ENCODE measurements at regions not wholly inside any gene's neighbourhood (a gene's known extent, or its start where the extent isn't known, plus 50 kb on each side); places are given as distances from the start of the nearest gene placed in this dataset.
A peak's percentile ranks its signal among the peaks of the same experiment; 100 is the strongest.

DNA sequence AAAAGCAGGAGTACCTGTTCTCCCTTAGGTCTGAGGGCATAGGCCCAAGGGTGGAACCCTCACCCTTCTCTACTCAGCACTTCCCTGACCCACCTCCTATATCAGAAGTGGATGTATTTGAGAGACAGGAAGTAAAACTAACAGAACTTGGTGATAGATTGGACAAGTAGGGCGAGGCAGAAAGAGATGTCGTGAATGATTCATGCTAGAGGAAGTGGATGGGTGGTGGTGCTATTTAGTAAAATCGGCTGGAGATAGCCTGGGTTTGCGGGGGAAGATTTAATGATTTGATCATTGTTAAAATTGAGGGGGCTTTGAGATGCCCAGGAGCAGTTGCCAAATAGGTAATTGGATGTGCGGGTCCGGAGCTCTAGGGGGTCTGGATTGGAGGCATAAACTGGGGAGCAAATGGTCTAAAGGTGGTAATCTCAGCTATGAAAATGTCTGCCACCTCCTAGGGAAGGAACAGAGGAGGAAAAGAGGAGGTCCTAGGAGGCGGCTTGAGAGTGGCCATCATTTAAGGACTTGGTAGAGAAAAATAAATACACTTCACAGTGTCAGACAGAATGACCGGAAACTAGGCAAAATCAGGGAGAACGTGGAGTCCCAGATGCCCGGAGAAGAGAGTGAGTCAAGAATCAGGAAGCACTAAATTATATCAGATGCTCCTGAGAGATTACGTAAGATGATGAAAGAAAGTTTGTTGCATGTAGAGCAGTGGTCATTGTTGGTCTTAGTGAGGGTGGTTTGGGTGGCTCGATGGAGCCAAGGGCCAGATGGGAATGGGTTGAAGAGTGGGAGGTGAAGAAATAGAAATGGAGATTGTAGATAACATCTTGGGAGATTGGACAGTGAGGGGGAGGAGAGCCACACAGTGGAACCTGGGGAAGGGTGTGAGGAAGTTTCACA lies 142.0 kb downstream of the CEP57L1 start:
- Mint-ChIP-seq H3K36me3 (ENCODE audit: low read depth) (no peaks in the 10 kb centered on the region), H3K27ac (peak overlapping the region; percentile 74), H3K4me1 (ENCODE audit: low read depth) (peaks cover 20% of the 10 kb centered on the region), H3K9me3 (no peaks in the 10 kb centered on the region), H3K27me3 (no peaks in the 10 kb centered on the region), H3K4me3 (peak overlapping the region; percentile 25)

DNA sequence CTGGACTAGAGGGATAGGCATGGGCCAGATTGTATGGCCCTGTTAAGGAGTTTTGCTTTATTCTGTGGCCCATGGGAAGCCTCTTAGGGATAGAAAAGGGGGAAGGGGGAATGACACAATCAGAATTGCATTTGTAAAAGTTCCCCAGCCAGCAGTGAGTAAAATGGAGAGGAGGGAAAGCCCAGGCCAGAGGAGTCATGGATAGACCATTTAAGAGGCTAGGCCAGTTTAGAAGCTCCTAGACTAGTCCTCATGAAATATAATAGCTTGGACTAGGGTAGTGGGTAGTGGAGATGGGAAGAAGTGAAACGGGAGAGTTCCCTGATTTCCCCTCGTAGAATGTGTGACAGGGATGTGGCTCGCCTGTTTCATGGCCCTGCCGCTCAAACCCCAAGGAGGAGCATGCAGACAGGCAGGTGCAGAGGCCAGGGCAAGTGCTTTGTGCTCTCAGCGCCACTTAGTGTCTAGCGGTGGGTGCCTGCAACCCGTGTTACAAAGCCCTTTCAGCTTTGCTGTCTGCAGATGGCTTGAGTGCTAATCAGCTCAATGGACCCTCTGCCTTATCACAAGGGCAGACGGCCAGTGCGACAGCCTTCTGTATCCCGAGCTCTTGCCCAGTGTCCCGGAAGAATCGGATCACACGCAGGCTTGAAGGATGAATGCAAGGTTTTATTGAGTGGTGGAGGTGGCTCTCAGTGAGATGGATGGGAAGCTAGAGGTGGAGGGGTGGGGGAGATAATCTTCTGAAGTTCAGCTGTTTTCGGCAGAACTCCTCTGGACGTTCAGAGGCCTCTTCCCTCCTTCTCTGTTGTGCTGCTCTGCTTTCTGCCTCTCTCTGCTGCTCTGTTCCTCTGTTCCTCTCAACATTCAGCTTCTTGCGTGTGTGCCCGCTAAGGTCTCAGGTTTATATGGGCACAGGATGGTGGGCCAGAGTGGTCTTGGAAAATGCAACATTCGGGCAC lies 141.1 kb downstream of the CEP57L1 start:
- Mint-ChIP-seq H3K4me3 (peak overlapping the region; percentile 47), H3K4me1 (ENCODE audit: low read depth) (peaks cover 20% of the 10 kb centered on the region), H3K36me3 (ENCODE audit: low read depth) (no peaks in the 10 kb centered on the region), H3K27ac (peak overlapping the region; percentile 74), H3K27me3 (no peaks in the 10 kb centered on the region), H3K9me3 (no peaks in the 10 kb centered on the region)

DNA sequence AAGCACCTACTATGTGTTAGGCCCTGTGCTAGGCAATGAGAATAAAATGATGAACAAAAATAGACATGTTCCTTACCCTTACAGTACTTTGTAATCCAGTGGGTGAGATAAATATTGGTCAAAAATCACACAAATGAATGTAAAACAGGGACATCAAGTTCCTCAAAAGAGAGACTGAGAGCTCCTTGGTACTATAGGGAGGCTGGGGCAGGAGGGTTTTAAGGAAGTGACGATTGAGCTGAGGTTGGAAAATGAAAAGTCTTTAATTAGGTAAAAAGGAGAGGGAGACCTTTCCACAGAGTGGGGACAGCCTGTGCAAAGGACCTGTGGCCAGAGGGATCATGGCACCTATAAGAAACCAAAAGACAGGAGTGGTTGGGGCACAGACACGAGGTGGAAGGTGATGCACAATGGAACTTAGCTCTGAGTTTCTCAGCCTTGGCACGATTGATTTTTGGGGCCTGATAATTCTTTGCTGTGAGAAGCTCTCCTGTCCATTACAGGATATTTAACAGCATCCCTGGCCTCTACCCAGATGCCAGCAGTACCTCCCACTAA lies 140.3 kb downstream of the CEP57L1 start:
- H3K36me3 Mint-ChIP-seq (ENCODE audit: low read depth): no peaks in the 10 kb centered on the region
- no peak overlapping the region for H3K4me3 Mint-ChIP-seq
- H3K9me3 Mint-ChIP-seq: no peaks in the 10 kb centered on the region
- peaks cover 20% of the 10 kb centered on the region for H3K4me1 Mint-ChIP-seq (ENCODE audit: low read depth)
- H3K27ac Mint-ChIP-seq: no peak overlapping the region
- H3K27me3 Mint-ChIP-seq: no peaks in the 10 kb centered on the region

- H3K4me1 Mint-ChIP-seq (ENCODE audit: low read depth): no peaks in the 10 kb centered on the region
- no peak overlapping the region for H3K4me3 Mint-ChIP-seq
- H3K9me3 Mint-ChIP-seq: no peaks in the 10 kb centered on the region
- H3K27ac Mint-ChIP-seq: no peak overlapping the region
- H3K36me3 Mint-ChIP-seq (ENCODE audit: low read depth): no peaks in the 10 kb centered on the region
- no peaks in the 10 kb centered on the region for H3K27me3 Mint-ChIP-seq
Measured at GRCh38 chr6:109230453-109230852, 135.1 kb downstream of the CEP57L1 start.

- Mint-ChIP-seq H3K27me3 (no peaks in the 10 kb centered on the region), H3K36me3 (ENCODE audit: low read depth) (no peaks in the 10 kb centered on the region), H3K9me3 (no peaks in the 10 kb centered on the region), H3K4me1 (ENCODE audit: low read depth) (peaks cover 4% of the 10 kb centered on the region), H3K27ac (no peak overlapping the region), H3K4me3 (no peak overlapping the region)
Measured at GRCh38 chr6:109229536-109229935, 134.2 kb downstream of the CEP57L1 start.

DNA sequence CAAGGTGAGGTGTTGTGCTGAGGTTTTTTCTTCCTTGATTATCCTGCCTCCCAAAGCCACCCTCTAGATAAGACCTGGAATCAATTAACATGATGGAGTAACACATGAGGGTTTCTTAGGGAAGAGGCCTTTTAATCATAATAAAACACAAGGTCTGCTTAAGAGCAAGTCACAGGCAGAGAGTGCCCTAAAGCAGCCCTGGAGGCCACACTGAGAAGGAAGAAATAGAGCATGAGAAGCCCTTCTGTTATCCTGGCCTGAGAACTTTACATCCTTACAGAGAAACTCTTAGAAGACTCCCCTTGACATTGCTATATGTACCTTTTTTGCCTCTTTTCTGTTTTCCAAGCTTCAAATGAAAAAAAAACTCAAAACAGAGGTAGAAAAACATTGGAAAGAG lies 132.3 kb downstream of the CEP57L1 start:
- Mint-ChIP-seq H3K9me3 (no peaks in the 10 kb centered on the region), H3K4me1 (ENCODE audit: low read depth) (peaks cover 12% of the 10 kb centered on the region), H3K4me3 (no peak overlapping the region), H3K27ac (no peak overlapping the region), H3K27me3 (no peaks in the 10 kb centered on the region), H3K36me3 (ENCODE audit: low read depth) (no peaks in the 10 kb centered on the region)

DNA sequence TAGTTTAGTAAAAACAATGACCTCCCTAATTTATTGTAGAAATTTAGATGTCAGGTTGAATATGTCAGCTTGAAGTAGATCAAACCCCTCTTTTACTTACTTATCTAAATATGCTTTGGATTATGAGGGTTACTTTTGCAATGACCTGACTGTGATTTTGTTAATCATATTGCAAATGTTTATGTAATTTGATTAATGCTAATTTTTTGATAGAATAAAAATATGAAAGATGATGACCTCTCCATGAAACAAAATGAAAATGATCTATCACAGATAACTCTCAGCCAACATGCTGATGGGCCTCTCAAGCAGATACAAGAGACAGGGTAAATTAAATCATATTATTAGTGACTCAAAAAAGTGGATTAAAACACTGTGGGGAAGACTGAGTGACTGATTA lies 131.0 kb downstream of the CEP57L1 start:
- no peaks in the 10 kb centered on the region for H3K9me3 Mint-ChIP-seq
- no peaks in the 10 kb centered on the region for H3K27me3 Mint-ChIP-seq
- H3K36me3 Mint-ChIP-seq (ENCODE audit: low read depth): no peaks in the 10 kb centered on the region
- H3K4me1 Mint-ChIP-seq (ENCODE audit: low read depth): peaks cover 14% of the 10 kb centered on the region
- H3K4me3 Mint-ChIP-seq: no peak overlapping the region
- no peak overlapping the region for H3K27ac Mint-ChIP-seq

DNA sequence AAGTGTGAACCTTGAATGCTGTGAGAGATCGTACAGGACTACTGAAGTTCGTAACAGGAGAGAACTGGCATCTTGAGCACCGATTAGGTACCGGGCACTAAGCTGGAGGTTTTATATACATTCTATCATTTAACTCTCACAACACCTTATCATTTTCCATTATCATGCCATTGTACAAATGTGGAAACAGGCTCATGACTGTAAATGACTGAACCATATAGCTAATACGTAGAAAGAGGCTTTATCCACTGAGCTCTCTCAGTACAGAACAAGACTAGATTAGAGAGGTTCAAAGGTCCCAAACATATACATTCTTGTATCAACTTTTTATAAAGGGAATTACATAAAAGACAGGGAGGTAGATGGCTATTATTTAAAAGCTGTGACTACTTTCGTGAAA lies 130.6 kb downstream of the CEP57L1 start:
- Mint-ChIP-seq H3K27me3 (no peaks in the 10 kb centered on the region), H3K4me1 (ENCODE audit: low read depth) (peaks cover 17% of the 10 kb centered on the region), H3K9me3 (no peaks in the 10 kb centered on the region), H3K36me3 (ENCODE audit: low read depth) (no peaks in the 10 kb centered on the region), H3K27ac (no peak overlapping the region), H3K4me3 (no peak overlapping the region)

GRCh38 chr6:109224994-109225393 lies 129.7 kb downstream of the CEP57L1 start:
- Mint-ChIP-seq H3K4me1 (ENCODE audit: low read depth) (peaks cover 21% of the 10 kb centered on the region), H3K36me3 (ENCODE audit: low read depth) (no peaks in the 10 kb centered on the region), H3K9me3 (no peaks in the 10 kb centered on the region), H3K27me3 (no peaks in the 10 kb centered on the region), H3K4me3 (no peak overlapping the region), H3K27ac (no peak overlapping the region)

- H3K27ac Mint-ChIP-seq: no peak overlapping the region
Measured at GRCh38 chr6:109224107-109224875, 129.0 kb downstream of the CEP57L1 start.

DNA sequence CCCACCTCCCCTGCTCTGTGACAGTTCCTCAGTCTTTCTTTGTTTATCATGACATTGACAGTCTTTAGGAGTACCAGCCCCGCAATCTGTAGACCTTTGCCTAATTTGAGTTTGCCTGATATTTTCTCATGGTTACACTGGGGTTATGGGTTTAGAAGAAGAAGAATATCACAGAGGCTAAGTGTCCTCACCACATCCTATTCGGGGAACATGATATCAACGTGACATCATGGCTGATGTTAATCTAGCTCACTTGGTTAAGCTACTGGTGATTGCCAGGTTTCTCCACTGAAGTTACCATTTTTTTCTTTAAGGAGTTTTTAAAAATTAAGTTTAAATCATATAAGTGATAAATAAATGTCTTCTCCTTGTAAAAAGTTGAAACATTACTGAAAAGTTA lies 127.5 kb downstream of the CEP57L1 start:
- H3K27ac Mint-ChIP-seq: no peak overlapping the region
- H3K36me3 Mint-ChIP-seq (ENCODE audit: low read depth): no peaks in the 10 kb centered on the region
- H3K4me1 Mint-ChIP-seq (ENCODE audit: low read depth): peaks cover 21% of the 10 kb centered on the region

More at GRCh38 chr6:109224107-109224875, 129.0 kb downstream of the CEP57L1 start:
- peaks cover 21% of the 10 kb centered on the region for H3K4me1 Mint-ChIP-seq (ENCODE audit: low read depth)
- no peaks in the 10 kb centered on the region for H3K27me3 Mint-ChIP-seq
- H3K4me3 Mint-ChIP-seq: no peak overlapping the region
- H3K36me3 Mint-ChIP-seq (ENCODE audit: low read depth): no peaks in the 10 kb centered on the region
- no peaks in the 10 kb centered on the region for H3K9me3 Mint-ChIP-seq

GRCh38 chr6:109221543-109222195 lies 126.4 kb downstream of the CEP57L1 start:
- Mint-ChIP-seq H3K4me3 (no peak overlapping the region), H3K9me3 (no peaks in the 10 kb centered on the region), H3K36me3 (ENCODE audit: low read depth) (no peaks in the 10 kb centered on the region), H3K27me3 (peaks cover 8% of the 10 kb centered on the region), H3K27ac (no peak overlapping the region), H3K4me1 (ENCODE audit: low read depth) (peaks cover 21% of the 10 kb centered on the region)

More for the DNA sequence above, 127.5 kb downstream of the CEP57L1 start:
- no peaks in the 10 kb centered on the region for H3K27me3 Mint-ChIP-seq
- no peaks in the 10 kb centered on the region for H3K9me3 Mint-ChIP-seq
- no peak overlapping the region for H3K4me3 Mint-ChIP-seq
